ENCODE measurements at regions not wholly inside any gene's neighbourhood (a gene's known extent, or its start where the extent isn't known, plus 50 kb on each side); places are given as distances from the start of the nearest gene placed in this dataset.

DNA sequence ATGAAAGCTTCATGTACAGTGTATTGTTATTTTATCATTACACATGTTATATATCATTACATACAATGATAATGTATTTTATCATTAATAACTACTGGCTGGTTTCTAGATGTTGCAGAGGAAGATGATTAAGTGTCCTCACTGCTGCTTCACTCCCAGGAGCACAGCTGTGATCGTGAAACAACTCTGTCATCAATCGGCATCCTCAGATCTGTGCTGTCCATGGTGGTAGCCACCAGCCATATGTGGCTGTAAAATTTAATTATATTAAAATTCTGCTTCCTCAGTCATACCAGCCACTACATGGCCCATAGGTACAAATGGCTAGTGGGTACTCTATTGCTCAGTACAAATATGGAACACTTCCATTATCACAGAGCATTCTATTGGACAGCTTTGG, 379.4 kb upstream of the CFAP20DC start:
- TF ChIP-seq, protein P1, sequence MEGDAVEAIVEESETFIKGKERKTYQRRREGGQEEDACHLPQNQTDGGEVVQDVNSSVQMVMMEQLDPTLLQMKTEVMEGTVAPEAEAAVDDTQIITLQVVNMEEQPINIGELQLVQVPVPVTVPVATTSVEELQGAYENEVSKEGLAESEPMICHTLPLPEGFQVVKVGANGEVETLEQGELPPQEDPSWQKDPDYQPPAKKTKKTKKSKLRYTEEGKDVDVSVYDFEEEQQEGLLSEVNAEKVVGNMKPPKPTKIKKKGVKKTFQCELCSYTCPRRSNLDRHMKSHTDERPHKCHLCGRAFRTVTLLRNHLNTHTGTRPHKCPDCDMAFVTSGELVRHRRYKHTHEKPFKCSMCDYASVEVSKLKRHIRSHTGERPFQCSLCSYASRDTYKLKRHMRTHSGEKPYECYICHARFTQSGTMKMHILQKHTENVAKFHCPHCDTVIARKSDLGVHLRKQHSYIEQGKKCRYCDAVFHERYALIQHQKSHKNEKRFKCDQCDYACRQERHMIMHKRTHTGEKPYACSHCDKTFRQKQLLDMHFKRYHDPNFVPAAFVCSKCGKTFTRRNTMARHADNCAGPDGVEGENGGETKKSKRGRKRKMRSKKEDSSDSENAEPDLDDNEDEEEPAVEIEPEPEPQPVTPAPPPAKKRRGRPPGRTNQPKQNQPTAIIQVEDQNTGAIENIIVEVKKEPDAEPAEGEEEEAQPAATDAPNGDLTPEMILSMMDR (IDR thresholded peaks at IDR 0.05), result no peak
- TF ChIP-seq POLR2AphosphoS5 (IDR thresholded peaks at IDR 0.05), result no peak
- TF ChIP-seq POLR2A (IDR thresholded peaks at IDR 0.05), result no peak
- TF ChIP-seq EP300 (IDR thresholded peaks at IDR 0.05), result no peak
